NCI-H187 (cell line): ENCODE measurements at regions not wholly inside any gene's neighbourhood (a gene's known extent, or its start where the extent isn't known, plus 50 kb on each side); places are given as distances from the start of the nearest gene placed in this dataset.
"Not testable (repeated sequence)": the region's sequence is repeated elsewhere in the genome, so short reads cannot be mapped to it uniquely, and the experiment has no call there.

Experiments
- DNase-seq, 2 experiments: peaks; one replicate each; lab custom pipeline; 2025; lab: John Stamatoyannopoulos, UW

DNA sequence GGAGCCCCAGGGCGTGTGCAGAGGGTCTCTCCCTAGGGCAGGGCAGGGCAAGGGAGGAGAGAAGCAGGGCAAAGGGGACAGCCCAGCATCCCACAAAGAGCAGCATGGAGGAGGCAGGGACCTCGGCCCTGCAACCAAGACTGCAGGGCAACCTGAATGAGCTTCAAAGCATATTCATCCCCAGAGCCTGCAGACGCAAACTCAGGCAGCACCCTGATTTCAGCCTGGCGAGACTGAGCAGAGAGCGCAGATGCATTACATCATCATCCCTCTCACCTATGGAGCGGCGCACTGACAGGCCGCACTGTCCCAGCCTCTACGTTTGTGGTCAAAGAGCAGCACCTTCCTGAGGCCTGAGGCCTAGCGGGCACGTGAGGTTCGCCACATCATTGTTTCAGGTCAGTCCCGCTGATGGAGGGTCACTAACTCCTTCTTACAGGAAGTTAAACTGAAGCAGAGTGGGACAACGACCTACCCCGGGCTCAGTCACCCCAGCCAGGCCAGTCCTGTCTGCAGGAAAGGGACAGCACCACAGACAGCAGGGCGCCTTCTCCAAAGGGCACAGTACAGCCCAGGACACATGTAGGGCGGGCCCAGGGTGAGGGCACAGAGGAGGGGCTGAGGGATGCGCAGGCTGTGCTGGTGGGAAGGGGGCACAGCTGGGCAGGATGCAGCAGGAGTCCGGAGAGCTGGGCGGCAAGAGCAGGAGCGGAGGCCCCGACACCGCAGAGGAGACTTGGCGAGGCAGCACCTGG lies 67.2 kb upstream of the RAB6C start:
- DNase-seq: no peak

DNA sequence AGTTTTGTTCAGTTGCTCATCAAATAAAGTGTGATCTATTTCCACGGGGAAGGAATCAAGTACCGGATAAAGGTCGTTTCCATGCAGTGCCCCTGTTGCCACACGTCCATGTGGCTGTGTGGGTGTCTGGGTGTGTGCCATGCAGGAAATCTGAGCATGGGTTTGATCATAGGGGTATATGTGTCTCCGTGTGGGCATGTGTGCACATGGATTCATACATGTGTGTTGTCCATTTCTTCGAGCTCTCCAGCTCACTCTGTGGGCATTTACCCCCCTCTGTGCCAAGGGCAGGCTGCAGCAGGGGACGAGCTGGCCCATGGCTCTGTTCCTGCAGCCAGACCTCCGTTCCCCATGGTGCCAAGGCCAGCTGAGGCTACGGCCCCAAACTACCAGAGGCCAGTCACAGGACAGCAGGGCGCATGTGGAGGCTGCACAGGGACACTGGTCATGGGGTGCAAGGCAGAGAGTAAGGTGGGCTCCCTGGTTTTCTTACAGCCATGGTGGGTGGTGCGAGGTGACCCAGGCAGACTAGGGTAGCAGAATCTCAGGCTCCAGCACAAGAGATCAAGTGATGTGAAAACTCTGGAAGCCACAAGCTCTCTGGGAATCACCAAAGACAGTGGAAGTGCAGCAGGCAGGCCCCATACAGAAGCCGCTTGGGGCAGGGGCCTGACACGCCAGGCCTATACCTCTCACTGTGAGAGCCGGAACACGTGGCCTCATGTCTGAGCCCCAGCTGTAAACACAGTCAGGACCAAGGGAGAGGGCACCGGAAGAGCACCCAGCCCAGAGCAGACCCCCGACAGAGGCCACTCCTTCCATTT lies 66.4 kb upstream of the RAB6C start:
- no peak for DNase-seq

DNA sequence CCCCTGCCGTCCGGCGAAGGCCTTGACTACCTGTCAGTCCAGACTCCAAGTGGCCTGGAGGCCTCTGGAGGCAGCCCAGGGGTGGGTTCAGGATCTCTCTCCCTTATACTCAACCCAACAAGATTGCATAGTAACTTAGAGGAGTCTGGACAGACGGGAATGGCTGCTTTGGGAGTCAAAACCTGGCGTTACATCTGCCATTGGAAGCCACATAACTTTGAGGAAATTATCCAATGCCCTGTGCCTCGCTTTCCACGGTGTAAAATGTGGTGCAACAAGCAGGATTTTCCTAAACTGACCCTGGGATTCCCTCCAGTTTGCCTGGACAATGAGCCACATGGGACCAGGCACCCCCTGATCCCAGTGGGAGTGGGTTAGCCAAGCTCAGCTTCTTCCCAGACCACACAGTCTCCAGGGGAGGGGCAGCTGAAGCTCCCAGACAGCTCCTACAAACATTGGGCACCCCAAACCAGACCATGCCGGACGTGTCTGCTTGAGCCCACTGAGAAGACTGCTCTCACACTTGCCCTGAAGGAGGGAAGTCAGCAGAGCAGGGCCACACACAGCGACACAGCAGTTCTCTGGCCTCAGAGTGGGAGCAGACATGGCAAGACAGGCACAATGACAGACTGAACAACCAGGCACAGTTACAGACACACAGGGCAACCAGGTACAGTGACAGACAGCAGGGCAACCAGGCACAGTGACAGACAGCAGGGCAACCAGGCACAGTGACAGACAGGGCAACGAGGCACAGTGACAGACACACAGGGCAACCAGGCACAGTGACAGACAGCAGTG lies 65.6 kb upstream of the RAB6C start:
- no peak for DNase-seq

DNA sequence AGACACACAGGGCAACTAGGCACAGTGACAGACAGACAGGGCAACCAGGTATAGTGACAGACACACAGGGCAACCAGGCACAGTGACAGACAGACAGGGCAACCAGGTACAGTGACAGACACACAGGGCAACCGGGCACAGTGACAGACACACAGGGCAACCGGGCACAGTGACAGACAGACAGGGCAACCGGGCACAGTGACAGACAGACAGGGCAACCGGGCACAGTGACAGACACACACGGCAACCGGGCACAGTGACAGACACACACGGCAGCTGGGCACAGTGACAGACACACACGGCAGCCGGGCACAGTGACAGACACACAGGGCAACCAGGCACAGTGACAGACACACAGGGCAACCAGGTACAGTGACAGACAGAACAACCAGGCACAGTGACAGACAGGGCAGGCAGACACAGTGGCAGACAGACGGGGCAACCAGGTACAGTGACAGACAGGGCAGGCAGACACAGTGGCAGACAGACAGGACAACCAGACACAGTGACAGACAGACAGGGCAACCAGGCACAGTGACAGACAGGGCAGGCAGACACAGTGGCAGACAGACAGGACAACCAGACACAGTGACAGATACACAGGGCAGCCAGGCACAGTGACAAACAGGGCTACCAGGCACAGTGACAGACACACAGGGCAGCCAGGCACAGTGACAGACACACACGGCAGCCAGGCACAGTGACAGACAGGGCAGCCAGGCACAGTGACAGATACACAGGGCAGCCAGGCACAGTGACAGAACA lies 64.7 kb upstream of the RAB6C start:
- DNase-seq: no peak

DNA sequence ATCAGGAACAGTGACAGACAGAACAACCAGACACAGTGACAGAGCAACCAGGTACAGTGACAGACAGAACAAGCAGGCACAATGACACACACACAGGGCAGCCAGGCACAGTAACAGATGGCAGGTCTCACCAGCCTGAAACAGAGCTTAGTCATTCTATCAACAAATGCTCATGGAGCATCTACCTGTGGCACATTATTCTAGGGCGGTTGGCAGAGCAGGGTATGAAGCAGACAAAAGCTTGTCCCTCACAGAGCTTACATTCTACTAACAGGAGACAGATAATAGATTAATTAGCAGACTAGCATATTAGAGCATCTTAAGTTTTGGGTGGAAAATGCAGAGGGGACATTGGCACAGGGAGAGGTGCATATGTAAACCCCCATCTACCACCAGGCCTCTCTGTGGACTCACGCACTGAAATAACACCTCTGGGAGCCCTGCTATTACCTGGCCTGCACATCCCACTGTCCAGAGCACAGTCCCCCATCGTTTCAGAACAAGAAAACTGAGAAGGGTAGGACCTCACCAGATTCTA lies 64.1 kb upstream of the RAB6C start:
- DNase-seq: no peak

DNA sequence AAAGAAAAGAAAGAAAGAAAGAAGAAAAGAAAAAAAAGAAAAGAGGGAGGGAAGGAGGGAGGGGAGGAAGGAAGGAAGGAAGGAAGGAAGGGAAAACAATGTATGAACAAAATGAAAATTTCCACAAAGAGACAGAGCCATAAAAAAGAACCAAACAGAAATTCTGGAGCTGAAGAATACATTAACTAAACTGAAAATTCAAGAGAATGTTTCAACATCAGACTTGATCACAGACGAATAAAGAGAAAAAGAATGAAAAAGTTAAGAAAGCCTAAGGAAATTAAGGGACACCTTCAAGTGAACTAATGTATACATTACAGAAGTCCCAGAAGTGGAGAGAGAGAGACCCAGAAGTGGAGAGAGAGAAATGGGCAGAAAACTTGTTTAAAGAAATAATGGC lies 60.9 kb upstream of the RAB6C start:
- DNase-seq: no peak

DNA sequence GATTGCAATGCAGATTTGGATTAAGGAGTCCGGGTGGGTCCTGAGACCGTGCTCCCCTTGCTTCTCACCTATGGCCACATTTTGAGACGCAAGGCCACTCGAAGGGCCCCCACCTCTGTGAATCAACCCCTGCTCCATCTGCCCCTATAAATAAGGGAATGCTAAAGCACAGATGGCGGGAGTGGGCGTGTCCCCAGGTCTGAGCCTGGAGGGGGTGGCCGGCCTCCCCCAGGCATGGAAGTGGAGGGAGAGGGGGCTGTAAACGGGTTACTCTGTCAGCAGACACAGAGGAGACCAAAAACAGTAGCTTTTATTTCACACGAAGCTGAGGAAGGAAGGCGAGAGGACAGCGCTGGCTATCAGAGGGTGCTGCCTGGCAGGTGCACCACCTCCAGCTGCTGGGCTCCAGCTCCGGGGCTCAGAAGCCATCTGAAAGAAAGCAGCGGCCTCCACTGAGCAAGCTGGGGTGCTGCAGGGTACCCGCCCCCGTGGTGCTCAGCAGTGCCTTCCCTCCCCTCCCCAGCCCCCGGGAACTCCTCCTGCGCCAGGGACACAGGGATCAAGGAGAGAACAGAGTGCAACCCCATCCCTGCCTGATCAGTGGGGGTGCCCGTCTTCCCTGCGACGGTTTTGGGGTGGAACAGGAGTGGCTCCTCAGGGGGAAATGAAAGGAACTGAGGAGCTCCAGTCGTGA lies 56.7 kb upstream of the RAB6C start:
- DNase-seq: peak in 1 of 2 experiments; percentile 31

DNA sequence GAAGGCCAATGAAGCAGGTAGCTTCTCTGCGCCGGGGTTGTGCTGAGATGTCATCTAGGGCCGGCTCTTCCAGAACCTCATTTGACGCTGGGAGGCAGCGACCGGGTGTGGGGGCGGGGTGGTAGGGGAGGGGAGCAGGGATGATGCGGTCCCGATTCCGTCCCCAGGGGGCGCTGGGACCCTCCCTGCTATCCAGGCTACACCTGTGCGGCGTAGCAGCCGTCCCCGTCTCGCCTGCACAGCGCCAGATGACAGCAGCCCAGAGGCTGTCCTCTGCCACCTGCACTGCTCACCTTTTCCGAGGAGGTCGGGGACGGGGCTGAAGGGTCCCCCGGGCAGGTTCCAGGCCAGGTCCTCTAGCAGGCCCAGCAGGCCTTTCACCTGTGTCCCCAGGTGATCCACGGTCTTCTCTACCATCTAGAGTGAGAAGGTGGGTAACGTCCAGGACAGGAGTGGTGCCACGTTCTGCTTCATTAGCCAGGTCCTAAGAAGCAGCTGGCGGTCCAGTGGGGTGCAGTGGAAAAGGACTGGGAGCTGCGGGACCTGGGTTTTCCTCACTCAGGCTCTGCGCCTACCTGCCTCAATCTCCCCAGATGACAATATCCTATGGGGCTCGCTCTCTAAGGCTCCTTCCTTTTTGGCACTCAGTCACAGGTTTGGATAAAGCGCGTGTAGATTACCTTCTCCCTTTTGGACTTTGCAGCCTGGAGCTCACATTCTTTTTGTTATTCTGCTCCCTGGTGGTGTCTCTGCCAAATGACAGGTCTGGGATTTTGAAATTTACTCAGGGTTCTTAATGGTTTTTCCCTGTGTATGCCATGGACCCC lies 56.0 kb upstream of the RAB6C start:
- peak; percentile 6 to 43 for DNase-seq

DNA sequence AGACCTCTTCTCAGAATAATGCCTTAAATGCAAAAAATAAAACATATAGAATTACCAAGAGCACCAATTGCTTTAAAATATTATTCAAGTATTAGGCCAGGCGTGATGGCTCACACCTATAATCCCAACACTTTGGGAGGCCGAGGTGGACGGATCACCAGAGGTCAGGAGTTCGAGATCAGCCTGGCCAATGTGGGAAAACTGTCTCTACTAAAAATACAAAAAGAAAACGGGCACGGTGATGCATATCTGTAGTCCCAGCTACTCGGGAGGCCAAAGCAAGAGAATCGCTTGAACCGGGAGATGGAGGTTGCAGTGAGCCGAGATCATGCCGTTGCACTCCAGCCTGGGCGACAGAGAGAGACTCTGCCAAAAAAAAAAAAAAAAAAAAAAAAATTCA lies 55.4 kb upstream of the RAB6C start:
- DNase-seq: not testable (repeated sequence)

DNA sequence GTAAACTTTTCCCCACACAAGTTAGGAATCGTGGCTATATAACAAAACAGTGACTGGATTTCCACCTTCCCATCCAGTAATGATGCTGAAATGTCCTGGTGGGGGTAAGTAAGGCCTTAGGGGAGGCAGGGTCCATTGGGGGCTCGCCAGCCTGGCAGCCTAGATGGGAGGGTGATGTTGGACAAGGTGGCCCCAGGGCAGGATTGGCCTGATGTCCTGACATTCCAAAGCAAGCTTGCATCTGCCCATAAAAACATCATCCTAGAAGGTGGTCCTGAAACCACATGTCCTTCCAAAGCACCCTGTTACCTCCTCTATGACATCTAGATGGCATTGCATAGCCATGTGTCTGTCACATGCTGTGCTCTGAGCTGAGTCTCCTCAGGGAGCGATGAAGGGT lies 54.1 kb upstream of the RAB6C start:
- DNase-seq: no peak

DNA sequence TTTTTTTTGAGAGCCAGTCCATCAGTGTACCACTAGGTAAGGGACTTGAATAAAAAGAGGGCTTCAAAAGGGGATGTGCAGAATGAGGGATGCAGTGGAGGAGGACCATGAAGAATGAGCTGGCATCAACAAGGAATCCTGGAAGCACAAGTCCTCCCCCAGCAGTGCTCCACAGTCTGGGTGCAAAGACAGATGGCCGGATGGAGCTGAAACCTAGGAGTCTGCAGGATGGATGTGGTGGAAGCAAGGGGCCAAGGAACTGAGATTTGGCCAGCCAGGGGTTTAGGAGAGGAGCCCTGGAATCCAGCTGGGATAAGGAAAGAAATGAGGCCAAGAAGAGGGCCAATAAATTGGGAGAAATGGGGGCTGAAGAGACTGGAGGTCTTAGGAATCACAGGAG lies 51.8 kb upstream of the RAB6C start:
- DNase-seq: no peak

DNA sequence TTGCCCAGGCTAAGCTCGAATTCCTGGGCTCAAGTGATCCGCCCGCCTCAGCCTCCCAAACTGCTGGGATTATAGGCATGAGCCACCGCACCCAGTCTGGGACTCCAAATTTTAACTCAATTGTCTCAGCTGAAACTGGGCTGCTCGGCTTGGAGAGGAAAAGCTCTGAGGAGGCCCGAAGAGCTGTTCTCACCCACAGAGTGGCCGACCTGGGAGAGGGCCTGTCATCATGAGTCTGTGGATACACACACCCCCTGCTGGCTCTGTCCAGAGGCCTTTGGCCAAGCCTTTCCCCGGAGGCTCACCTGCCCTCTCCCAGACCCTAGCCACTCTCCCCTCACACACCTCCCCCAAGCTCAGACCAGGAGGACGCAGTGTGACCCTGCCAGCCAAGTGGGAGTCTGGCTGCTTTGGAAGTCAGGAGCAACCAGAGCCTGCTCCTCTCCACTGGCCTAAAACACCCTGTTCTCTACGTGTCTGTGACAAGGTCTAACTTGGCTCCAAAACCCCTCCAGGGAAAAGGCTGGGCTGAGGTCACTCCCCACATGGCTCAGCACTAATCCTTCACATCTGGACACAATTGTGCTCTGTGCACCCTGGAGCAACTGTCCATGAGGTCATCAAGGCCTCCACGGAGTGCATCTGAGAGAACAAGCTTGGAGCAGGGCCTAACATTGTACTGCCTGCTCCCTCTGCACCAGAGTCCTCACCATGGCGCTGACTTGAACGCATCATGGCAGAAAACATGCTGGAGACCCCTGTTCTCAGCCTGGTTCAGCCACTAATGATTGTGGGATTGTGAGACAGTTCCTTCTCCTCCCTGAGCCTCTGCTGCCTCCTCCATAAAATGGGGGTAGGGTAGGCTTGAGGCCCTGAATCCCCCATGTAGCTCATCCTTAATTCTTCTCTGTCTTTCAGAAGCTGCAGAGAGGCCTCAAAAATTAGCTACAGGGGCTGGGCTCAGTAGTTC lies 49.9 kb upstream of the RAB6C start:
- no peak for DNase-seq
